Activated B cell treated with CpG ODN at 0.5 μM for 24 hours (primary cell): ENCODE measurements at regions not wholly inside any gene's neighbourhood (a gene's known extent, or its start where the extent isn't known, plus 50 kb on each side); places are given as distances from the start of the nearest gene placed in this dataset.

ENCODE experiments used
- ATAC-seq: fragments of 200-7000 bp; cut with Tn5 transposase; one replicate; pipeline ENCODE4 v1.10.0; 2021; ENCODE audit warnings: low read depth, mild to moderate bottlenecking, moderate library complexity
- CTCF ChIA-PET: fragments of 350-600 bp; sonication (Branson Sonifier 250); formaldehyde crosslinking; loops from one replicate; lab custom pipeline; 2021; ENCODE audit warnings: antibody characterized with exemption; lab: Charles Lee
- POLR2A ChIA-PET: fragments of 350-600 bp; sonication (Branson Sonifier 250); formaldehyde crosslinking; loops from one replicate; lab custom pipeline; 2021; ENCODE audit warnings: antibody characterized with exemption; lab: Charles Lee
- DNase-seq: peaks from one replicate; pipeline ENCODE4 v3.0.0; 2022
- H3K27ac Mint-ChIP-seq: one replicate; pipeline ENCODE4 v1.8.0; 2020; ENCODE audit warnings: mixed read lengths
- H3K27me3 Mint-ChIP-seq: one replicate; pipeline ENCODE4 v1.8.0; 2021; ENCODE audit warnings: mixed read lengths
- H3K36me3 Mint-ChIP-seq: one replicate; pipeline ENCODE4 v1.8.0; 2021; ENCODE audit warnings: low read depth, mixed read lengths
- H3K4me1 Mint-ChIP-seq: one replicate; pipeline ENCODE4 v1.8.0; 2021; ENCODE audit warnings: mixed read lengths
- H3K4me3 Mint-ChIP-seq: one replicate; pipeline ENCODE4 v1.8.0; 2020; ENCODE audit warnings: mild to moderate bottlenecking, mixed read lengths
- H3K9me3 Mint-ChIP-seq: one replicate; pipeline ENCODE4 v1.8.0; 2020; ENCODE audit warnings: mixed read lengths
- intact Hi-C: fragments of 100-400 bp; cut with micrococcal nuclease; formaldehyde crosslinking; loops from one replicate; pipeline ENCODE4 v1.15.1; 2024
- TF ChIP-seq, protein P1 (sequence below): fragments of 200-600 bp; IDR thresholded peaks from one replicate; pipeline ENCODE4 v1.8.0; 2022; ENCODE audit warnings: antibody characterized with exemption, mild to moderate bottlenecking

DNA sequence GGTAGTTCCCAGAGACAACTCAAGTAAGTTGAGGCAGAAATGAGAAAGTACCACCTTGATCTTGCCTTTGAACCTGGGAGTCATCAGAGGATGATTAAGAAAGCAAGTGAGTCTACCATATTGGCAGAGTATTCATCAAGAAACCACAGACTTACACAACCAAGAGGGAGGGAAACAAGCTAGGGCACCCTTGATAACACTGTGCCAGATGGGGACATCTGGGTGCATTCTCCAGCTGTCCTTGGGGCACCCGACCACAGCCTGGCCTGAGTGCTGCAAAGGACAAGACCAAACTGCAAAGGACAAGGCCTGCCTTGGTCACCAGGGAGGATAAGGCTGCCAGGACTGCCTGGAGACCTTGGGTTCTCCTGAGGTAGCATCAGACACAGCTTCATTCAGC lies 553.6 kb downstream of the EPHB1 start:
- Mint-ChIP-seq H3K36me3 (no peaks in the 10 kb centered on the region), H3K9me3 (peaks cover 5% of the 10 kb centered on the region), H3K27ac (no peak overlapping the region), H3K27me3 (no peaks in the 10 kb centered on the region), H3K4me3 (no peak overlapping the region), H3K4me1 (no peaks in the 10 kb centered on the region)
- TF ChIP-seq, protein P1, sequence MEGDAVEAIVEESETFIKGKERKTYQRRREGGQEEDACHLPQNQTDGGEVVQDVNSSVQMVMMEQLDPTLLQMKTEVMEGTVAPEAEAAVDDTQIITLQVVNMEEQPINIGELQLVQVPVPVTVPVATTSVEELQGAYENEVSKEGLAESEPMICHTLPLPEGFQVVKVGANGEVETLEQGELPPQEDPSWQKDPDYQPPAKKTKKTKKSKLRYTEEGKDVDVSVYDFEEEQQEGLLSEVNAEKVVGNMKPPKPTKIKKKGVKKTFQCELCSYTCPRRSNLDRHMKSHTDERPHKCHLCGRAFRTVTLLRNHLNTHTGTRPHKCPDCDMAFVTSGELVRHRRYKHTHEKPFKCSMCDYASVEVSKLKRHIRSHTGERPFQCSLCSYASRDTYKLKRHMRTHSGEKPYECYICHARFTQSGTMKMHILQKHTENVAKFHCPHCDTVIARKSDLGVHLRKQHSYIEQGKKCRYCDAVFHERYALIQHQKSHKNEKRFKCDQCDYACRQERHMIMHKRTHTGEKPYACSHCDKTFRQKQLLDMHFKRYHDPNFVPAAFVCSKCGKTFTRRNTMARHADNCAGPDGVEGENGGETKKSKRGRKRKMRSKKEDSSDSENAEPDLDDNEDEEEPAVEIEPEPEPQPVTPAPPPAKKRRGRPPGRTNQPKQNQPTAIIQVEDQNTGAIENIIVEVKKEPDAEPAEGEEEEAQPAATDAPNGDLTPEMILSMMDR = no peak
- DNase-seq (no peak), ATAC-seq (no peak)
- intact Hi-C loops = no loop called here
- ChIA-PET POLR2A (no interaction called here), CTCF (no interaction called here)

- DNase-seq = no peak
- intact Hi-C loops = no loop called here
- POLR2A ChIA-PET = no interaction called here
- Mint-ChIP-seq H3K27ac (no peak overlapping the region), H3K4me3 (no peak overlapping the region), H3K4me1 (no peaks in the 10 kb centered on the region), H3K27me3 (no peaks in the 10 kb centered on the region), H3K9me3 (peaks cover 3% of the 10 kb centered on the region), H3K36me3 (no peaks in the 10 kb centered on the region)
- CTCF ChIA-PET = no interaction called here
- ATAC-seq = no peak
- TF ChIP-seq, protein P1 = no peak
Observed at GRCh38 chr3:135349254-135349948, 554.3 kb downstream of the EPHB1 start.

GRCh38 chr3:135352213-135352612 lies 557.2 kb downstream of the EPHB1 start:
- Mint-ChIP-seq H3K27me3 (no peaks in the 10 kb centered on the region), H3K36me3 (no peaks in the 10 kb centered on the region), H3K4me3 (no peak overlapping the region), H3K4me1 (no peaks in the 10 kb centered on the region), H3K9me3 (peaks cover 5% of the 10 kb centered on the region), H3K27ac (no peak overlapping the region)
- ATAC-seq (no peak), DNase-seq (no peak)
- POLR2A ChIA-PET = no interaction called here
- TF ChIP-seq, protein P1 = no peak
- intact Hi-C loops = no loop called here
- CTCF ChIA-PET = no interaction called here

DNA sequence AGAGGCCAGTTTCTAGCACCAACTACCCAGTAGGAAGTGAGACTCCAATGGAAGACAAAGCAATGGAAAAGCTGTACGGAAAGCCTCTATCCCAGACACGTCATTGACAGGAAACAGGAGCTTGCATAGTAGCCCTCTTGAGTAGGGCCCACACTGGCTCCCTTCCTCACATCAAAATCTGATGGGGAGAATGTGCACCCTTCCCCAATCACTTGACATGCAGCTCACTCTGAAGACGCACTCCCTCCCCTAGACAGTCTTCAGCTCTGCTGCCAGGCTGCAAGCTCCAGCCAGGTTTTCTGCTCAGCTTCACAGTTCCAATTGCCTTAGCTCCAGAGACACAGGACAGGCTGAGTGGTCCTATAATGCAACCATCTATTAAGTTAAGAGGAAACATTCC lies 567.8 kb downstream of the EPHB1 start:
- POLR2A ChIA-PET = no interaction called here
- no peak for ATAC-seq

DNA sequence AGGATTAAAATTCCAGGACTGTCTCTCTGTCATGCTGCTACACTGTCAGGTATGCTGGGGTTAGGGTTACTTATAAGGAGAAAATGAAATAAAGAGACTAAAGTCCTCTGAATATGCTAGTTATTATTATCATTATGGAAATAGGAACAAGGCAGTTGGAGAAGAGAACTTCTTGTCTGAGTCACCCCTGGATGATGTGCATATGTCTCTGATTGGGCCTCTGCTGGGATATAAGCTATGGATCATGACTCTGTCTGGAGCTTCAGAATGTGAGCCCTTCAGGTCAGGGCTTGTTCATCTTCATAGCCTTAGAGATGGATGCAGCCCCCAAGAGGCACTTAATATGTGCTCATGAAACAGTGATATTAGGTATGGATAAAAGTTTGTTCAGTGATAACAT lies 569.6 kb downstream of the EPHB1 start:
- POLR2A ChIA-PET = no interaction called here
- DNase-seq (no peak), ATAC-seq (no peak)
- Mint-ChIP-seq H3K9me3 (no peaks in the 10 kb centered on the region), H3K36me3 (no peaks in the 10 kb centered on the region), H3K4me3 (no peak overlapping the region), H3K27me3 (no peaks in the 10 kb centered on the region), H3K27ac (no peak overlapping the region), H3K4me1 (no peaks in the 10 kb centered on the region)
- TF ChIP-seq, protein P1 = no peak
- intact Hi-C loops = no loop called here
- CTCF ChIA-PET = no interaction called here

More for the DNA sequence above, 567.8 kb downstream of the EPHB1 start:
- Mint-ChIP-seq H3K27me3 (no peaks in the 10 kb centered on the region), H3K4me1 (no peaks in the 10 kb centered on the region), H3K9me3 (no peaks in the 10 kb centered on the region), H3K36me3 (no peaks in the 10 kb centered on the region), H3K27ac (no peak overlapping the region), H3K4me3 (no peak overlapping the region)
- CTCF ChIA-PET = no interaction called here
- no peak for DNase-seq
- TF ChIP-seq, protein P1 = no peak
- intact Hi-C loops = no loop called here
